Activated naive CD8-positive, alpha-beta T cell treated with anti-CD3 and anti-CD28 coated beads for 36 hours (primary cell): ENCODE measurements at regions not wholly inside any gene's neighbourhood (a gene's known extent, or its start where the extent isn't known, plus 50 kb on each side); places are given as distances from the start of the nearest gene placed in this dataset.
"Not testable (repeated sequence)": the region's sequence is repeated elsewhere in the genome, so short reads cannot be mapped to it uniquely, and the experiment has no call there.

Experiments
- DNase-seq: peaks from one replicate; pipeline ENCODE4 v3.0.0; 2021
- H3K27ac Mint-ChIP-seq: one replicate; pipeline ENCODE4 v1.8.0; 2022; ENCODE audit warnings: mild to moderate bottlenecking, moderate library complexity, mixed read lengths
- H3K27me3 Mint-ChIP-seq: one replicate; pipeline ENCODE4 v1.8.0; 2022; ENCODE audit warnings: mild to moderate bottlenecking, mixed read lengths
- H3K36me3 Mint-ChIP-seq: one replicate; pipeline ENCODE4 v1.8.0; 2021; ENCODE audit warnings: mild to moderate bottlenecking, mixed read lengths
- H3K4me1 Mint-ChIP-seq: one replicate; pipeline ENCODE4 v1.8.0; 2021; ENCODE audit warnings: mixed read lengths
- H3K4me3 Mint-ChIP-seq: one replicate; pipeline ENCODE4 v1.8.0; 2022; ENCODE audit warnings: mild to moderate bottlenecking, moderate library complexity, mixed read lengths
- H3K9me3 Mint-ChIP-seq: one replicate; pipeline ENCODE4 v1.8.0; 2022; ENCODE audit warnings: mixed read lengths

GRCh38 chr1:104073463-104073902 lies 323.8 kb downstream of the AMY1C start:
- no peak for DNase-seq
- Mint-ChIP-seq H3K27ac (no peak overlapping the region), H3K36me3 (no peaks in the 10 kb centered on the region), H3K9me3 (peaks cover 2% of the 10 kb centered on the region), H3K4me3 (no peak overlapping the region), H3K4me1 (no peaks in the 10 kb centered on the region), H3K27me3 (no peaks in the 10 kb centered on the region)

- no peaks in the 10 kb centered on the region for H3K36me3 Mint-ChIP-seq
- no peaks in the 10 kb centered on the region for H3K4me1 Mint-ChIP-seq
- peaks cover 6% of the 10 kb centered on the region for H3K9me3 Mint-ChIP-seq
These were observed 332.5 kb downstream of the AMY1C start for GRCh38 chr1:104082221-104082620.

GRCh38 chr1:104084380-104084779 lies 334.7 kb downstream of the AMY1C start:
- Mint-ChIP-seq H3K4me1 (no peaks in the 10 kb centered on the region), H3K27me3 (no peaks in the 10 kb centered on the region), H3K27ac (no peak overlapping the region), H3K36me3 (no peaks in the 10 kb centered on the region), H3K9me3 (peaks cover 4% of the 10 kb centered on the region), H3K4me3 (no peak overlapping the region)
- DNase-seq = no peak

More at GRCh38 chr1:104082221-104082620, 332.5 kb downstream of the AMY1C start:
- no peak overlapping the region for H3K4me3 Mint-ChIP-seq
- no peak overlapping the region for H3K27ac Mint-ChIP-seq
- H3K27me3 Mint-ChIP-seq = no peaks in the 10 kb centered on the region
- DNase-seq = no peak

- no peaks in the 10 kb centered on the region for H3K4me1 Mint-ChIP-seq
- no peak overlapping the region for H3K27ac Mint-ChIP-seq
- H3K4me3 Mint-ChIP-seq = no peak overlapping the region
- peaks cover 6% of the 10 kb centered on the region for H3K9me3 Mint-ChIP-seq
- H3K27me3 Mint-ChIP-seq = no peaks in the 10 kb centered on the region
- DNase-seq = no peak
- H3K36me3 Mint-ChIP-seq = no peaks in the 10 kb centered on the region
These were observed 343.0 kb downstream of the AMY1C start for GRCh38 chr1:104092698-104093097.

- H3K4me3 Mint-ChIP-seq = no peak overlapping the region
- H3K9me3 Mint-ChIP-seq = peaks cover 3% of the 10 kb centered on the region
- no peaks in the 10 kb centered on the region for H3K27me3 Mint-ChIP-seq
- H3K4me1 Mint-ChIP-seq = no peaks in the 10 kb centered on the region
- no peak for DNase-seq
- no peaks in the 10 kb centered on the region for H3K36me3 Mint-ChIP-seq
- no peak overlapping the region for H3K27ac Mint-ChIP-seq
These were observed 349.1 kb downstream of the AMY1C start for GRCh38 chr1:104098837-104099236.

GRCh38 chr1:104100115-104100514 lies 350.4 kb downstream of the AMY1C start:
- H3K36me3 Mint-ChIP-seq = no peaks in the 10 kb centered on the region
- H3K27ac Mint-ChIP-seq = no peak overlapping the region
- H3K4me1 Mint-ChIP-seq = no peaks in the 10 kb centered on the region

GRCh38 chr1:104105465-104105864 lies 355.8 kb downstream of the AMY1C start:
- no peak overlapping the region for H3K4me3 Mint-ChIP-seq
- no peaks in the 10 kb centered on the region for H3K36me3 Mint-ChIP-seq
- DNase-seq = no peak
- H3K9me3 Mint-ChIP-seq = no peaks in the 10 kb centered on the region
- H3K4me1 Mint-ChIP-seq = no peaks in the 10 kb centered on the region
- H3K27me3 Mint-ChIP-seq = no peaks in the 10 kb centered on the region
- H3K27ac Mint-ChIP-seq = no peak overlapping the region

More at GRCh38 chr1:104100115-104100514, 350.4 kb downstream of the AMY1C start:
- DNase-seq = no peak
- no peaks in the 10 kb centered on the region for H3K27me3 Mint-ChIP-seq
- H3K4me3 Mint-ChIP-seq = no peak overlapping the region
- peaks cover under 1% of the 10 kb centered on the region for H3K9me3 Mint-ChIP-seq

GRCh38 chr1:104120525-104120924 lies 370.8 kb downstream of the AMY1C start:
- Mint-ChIP-seq H3K27me3 (no peaks in the 10 kb centered on the region), H3K4me3 (no peak overlapping the region), H3K9me3 (peaks cover 3% of the 10 kb centered on the region), H3K36me3 (no peaks in the 10 kb centered on the region), H3K27ac (no peak overlapping the region), H3K4me1 (no peaks in the 10 kb centered on the region)
- no peak for DNase-seq

GRCh38 chr1:104121271-104121670 lies 371.6 kb downstream of the AMY1C start:
- no peak overlapping the region for H3K27ac Mint-ChIP-seq

GRCh38 chr1:104125266-104125665 lies 375.6 kb downstream of the AMY1C start:
- Mint-ChIP-seq H3K36me3 (no peaks in the 10 kb centered on the region), H3K4me3 (no peak overlapping the region), H3K27ac (no peak overlapping the region), H3K4me1 (no peaks in the 10 kb centered on the region), H3K27me3 (no peaks in the 10 kb centered on the region), H3K9me3 (peaks cover 1% of the 10 kb centered on the region)
- no peak for DNase-seq

More at GRCh38 chr1:104121271-104121670, 371.6 kb downstream of the AMY1C start:
- H3K4me3 Mint-ChIP-seq = no peak overlapping the region
- H3K9me3 Mint-ChIP-seq = peaks cover 1% of the 10 kb centered on the region
- DNase-seq = no peak
- no peaks in the 10 kb centered on the region for H3K36me3 Mint-ChIP-seq
- no peaks in the 10 kb centered on the region for H3K27me3 Mint-ChIP-seq
- H3K4me1 Mint-ChIP-seq = no peaks in the 10 kb centered on the region

- H3K9me3 Mint-ChIP-seq = peaks cover 1% of the 10 kb centered on the region
- H3K4me3 Mint-ChIP-seq = no peak overlapping the region
- no peaks in the 10 kb centered on the region for H3K36me3 Mint-ChIP-seq
- H3K4me1 Mint-ChIP-seq = no peaks in the 10 kb centered on the region
- no peak for DNase-seq
- H3K27ac Mint-ChIP-seq = no peak overlapping the region
- no peaks in the 10 kb centered on the region for H3K27me3 Mint-ChIP-seq
These were observed 376.3 kb downstream of the AMY1C start for GRCh38 chr1:104125970-104126369.

GRCh38 chr1:104132382-104132973 lies 382.8 kb downstream of the AMY1C start:
- DNase-seq = no peak
- peaks cover 2% of the 10 kb centered on the region for H3K9me3 Mint-ChIP-seq
- no peaks in the 10 kb centered on the region for H3K27me3 Mint-ChIP-seq
- no peak overlapping the region for H3K27ac Mint-ChIP-seq
- H3K4me1 Mint-ChIP-seq = no peaks in the 10 kb centered on the region
- H3K4me3 Mint-ChIP-seq = no peak overlapping the region
- H3K36me3 Mint-ChIP-seq = no peaks in the 10 kb centered on the region

- not testable (repeated sequence) for H3K9me3 Mint-ChIP-seq, H3K4me3 Mint-ChIP-seq, DNase-seq, H3K4me1 Mint-ChIP-seq, H3K27me3 Mint-ChIP-seq, H3K27ac Mint-ChIP-seq, H3K36me3 Mint-ChIP-seq
These were observed 385.3 kb downstream of the AMY1C start for GRCh38 chr1:104135036-104135435.

GRCh38 chr1:104136621-104137020 lies 386.9 kb downstream of the AMY1C start:
- Mint-ChIP-seq H3K9me3 (peaks cover 4% of the 10 kb centered on the region), H3K27ac (no peak overlapping the region), H3K27me3 (no peaks in the 10 kb centered on the region), H3K4me3 (no peak overlapping the region), H3K36me3 (no peaks in the 10 kb centered on the region), H3K4me1 (no peaks in the 10 kb centered on the region)
- no peak for DNase-seq

- H3K4me3 Mint-ChIP-seq = no peak overlapping the region
- peaks cover 3% of the 10 kb centered on the region for H3K9me3 Mint-ChIP-seq
- no peak overlapping the region for H3K27ac Mint-ChIP-seq
- H3K27me3 Mint-ChIP-seq = no peaks in the 10 kb centered on the region
- no peaks in the 10 kb centered on the region for H3K4me1 Mint-ChIP-seq
- DNase-seq = no peak
- H3K36me3 Mint-ChIP-seq = no peaks in the 10 kb centered on the region
These were observed 407.0 kb downstream of the AMY1C start for GRCh38 chr1:104156738-104157137.

- H3K36me3 Mint-ChIP-seq = no peaks in the 10 kb centered on the region
- peaks cover 6% of the 10 kb centered on the region for H3K9me3 Mint-ChIP-seq
- no peak overlapping the region for H3K4me3 Mint-ChIP-seq
- no peak overlapping the region for H3K27ac Mint-ChIP-seq
- no peak for DNase-seq
- no peaks in the 10 kb centered on the region for H3K4me1 Mint-ChIP-seq
- H3K27me3 Mint-ChIP-seq = no peaks in the 10 kb centered on the region
These were observed 414.3 kb downstream of the AMY1C start for GRCh38 chr1:104163912-104164476.
